ENCODE measurements at regions not wholly inside any gene's neighbourhood (a gene's known extent, or its start where the extent isn't known, plus 50 kb on each side); places are given as distances from the start of the nearest gene placed in this dataset.

- TF ChIP-seq CTCF (IDR thresholded peaks at IDR 0.05) (no peak), ZFX (IDR thresholded peaks at IDR 0.05; ENCODE audit: borderline replicate concordance) (no peak)
These were observed 595.1 kb downstream of the RAB28 start for GRCh38 chr4:12889054-12889453.
